Stimulated activated CD4-positive, alpha-beta T cell treated with anti-CD3 and anti-CD28 coated beads, Interleukin-15, amount 100 ng/mL, for 48 hours (primary cell): ENCODE measurements at regions not wholly inside any gene's neighbourhood (a gene's known extent, or its start where the extent isn't known, plus 50 kb on each side); places are given as distances from the start of the nearest gene placed in this dataset.
"Not testable (repeated sequence)": the region's sequence is repeated elsewhere in the genome, so short reads cannot be mapped to it uniquely, and the experiment has no call there.

Experiments used
- DNase-seq, 2 donors: peaks; one replicate each; pipeline ENCODE4 v3.0.0-alpha.2; 2020; ENCODE audit warnings: low read depth in 2 of 2

DNA sequence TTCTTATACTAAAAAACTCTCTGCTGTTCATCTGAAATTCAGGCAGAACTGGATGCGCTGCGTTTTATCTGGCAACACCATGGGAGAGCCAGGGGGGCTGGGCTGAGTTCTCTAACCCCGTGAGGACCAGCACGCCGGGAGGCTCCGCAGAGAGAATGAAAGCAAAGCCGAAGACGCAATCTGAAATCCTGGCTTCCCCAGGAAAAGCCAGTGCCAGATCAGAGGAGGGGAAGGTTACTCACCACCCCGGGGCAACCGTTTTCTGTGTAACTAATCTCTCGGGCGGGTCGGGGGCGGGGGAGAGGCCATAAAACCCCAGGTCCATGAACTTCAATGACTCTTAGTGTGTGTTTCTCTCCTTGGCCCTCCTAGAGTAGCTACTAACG, 99.4 kb downstream of the SHANK2 start:
- no peak for DNase-seq

GRCh38 chr11:71152312-71153004, 99.9 kb downstream of the SHANK2 start:
- not testable (repeated sequence) for DNase-seq

GRCh38 chr11:71151561-71151960, 100.8 kb downstream of the SHANK2 start:
- no peak for DNase-seq

DNA sequence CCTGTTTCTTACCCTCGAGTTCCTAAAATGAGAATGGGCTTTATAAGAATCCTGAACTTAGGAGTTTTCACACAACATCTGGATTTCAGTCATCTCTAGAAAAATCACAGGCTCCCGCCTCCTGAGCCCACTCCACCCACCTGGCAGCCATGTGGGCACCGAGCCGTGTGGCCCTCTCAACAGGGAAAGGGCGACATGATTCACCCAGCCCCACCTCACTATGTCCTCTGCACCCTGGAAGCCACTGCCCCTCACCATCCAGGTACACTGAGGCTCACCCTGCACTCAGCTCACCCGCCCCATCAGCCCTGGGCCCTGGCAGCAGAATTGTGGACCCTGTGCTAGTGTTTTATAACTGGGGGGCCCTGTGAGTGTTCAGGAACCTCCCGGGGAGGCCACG, 101.5 kb downstream of the SHANK2 start:
- no peak for DNase-seq

GRCh38 chr11:71148716-71149115, 103.7 kb downstream of the SHANK2 start:
- DNase-seq: no peak

GRCh38 chr11:71147331-71147730, 105.0 kb downstream of the SHANK2 start:
- DNase-seq: no peak

DNA sequence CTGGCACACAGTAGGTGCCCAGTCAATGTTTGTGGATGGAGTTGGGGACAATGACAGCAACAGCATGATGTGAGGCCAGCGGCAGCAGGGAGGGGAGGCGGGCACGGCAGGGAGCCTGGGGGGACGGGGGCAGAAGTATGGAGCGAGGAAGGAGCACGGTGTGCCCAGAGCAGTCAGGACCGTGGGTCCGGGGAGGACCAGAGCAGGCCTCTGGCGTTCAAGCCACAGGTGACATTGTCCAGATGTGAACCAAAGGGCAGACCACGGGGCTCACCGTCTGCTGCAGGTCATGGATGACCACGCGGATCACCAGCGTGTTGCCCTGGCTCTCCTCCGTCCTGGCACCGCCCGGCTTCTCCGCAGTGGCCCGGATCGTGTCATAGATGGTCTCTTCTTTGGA, 105.5 kb downstream of the SHANK2 start:
- DNase-seq: no peak

DNA sequence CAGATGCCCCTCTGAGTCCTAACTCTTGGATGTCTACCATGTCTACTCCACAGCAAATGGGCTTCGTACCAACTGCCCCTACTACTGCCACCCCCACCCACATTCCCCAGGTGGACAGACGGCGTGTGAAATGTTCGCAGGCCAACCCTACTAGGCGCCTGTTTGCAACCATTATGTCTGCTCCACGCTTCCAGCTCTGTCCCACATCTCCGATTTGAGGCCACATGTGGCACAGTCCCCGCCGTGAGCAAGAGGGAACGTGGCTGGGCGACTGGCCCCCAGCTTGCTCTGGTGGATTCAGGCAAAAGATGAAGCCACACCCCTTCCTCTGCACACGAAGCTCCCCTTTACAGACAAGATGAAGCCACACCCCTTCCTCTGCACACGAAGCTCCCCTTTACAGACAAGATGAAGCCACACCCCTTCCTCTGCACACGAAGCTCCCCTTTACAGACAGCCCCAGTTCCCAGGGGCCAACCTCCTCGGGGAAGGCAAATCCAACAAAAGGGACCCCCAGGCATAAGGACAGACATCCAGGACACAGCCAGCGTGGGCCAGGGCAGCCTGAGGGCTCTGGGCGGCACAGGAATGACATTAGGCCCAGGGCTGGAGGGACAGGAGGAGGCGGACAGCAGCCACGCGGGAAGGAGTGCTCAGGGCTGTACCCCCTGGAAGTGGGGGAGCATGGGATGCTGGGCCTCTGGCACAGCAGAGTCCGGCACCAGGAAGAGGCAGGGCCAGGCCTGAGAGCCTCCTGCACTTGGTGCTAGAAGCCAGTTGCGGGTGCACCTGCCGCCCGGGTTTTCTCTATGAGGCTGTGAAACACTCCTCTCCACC, 106.2 kb downstream of the SHANK2 start:
- DNase-seq: no peak

GRCh38 chr11:71145368-71145767, 107.0 kb downstream of the SHANK2 start:
- DNase-seq: no peak

- no peak for DNase-seq
These were observed 107.6 kb downstream of the SHANK2 start for GRCh38 chr11:71144736-71145135.

DNA sequence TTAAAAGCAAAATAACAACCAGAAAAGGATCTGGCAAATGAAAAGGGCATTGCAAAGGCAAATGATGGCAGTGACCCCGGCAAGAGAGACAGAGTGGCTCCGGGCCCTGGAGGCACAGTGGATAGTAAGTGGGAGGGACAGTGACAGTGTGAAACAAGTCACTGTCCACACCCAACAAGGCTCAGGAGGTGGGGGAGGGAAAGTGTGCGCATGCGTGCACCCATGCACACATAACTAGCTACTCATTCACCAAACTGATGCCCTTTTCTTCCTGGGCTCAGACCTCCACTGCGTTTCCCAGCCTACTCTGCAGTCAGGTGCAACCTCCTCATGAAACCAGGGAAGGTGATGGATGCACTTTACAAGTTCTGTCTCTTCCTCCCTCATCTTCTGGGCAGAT, 108.4 kb downstream of the SHANK2 start:
- DNase-seq: no peak

DNA sequence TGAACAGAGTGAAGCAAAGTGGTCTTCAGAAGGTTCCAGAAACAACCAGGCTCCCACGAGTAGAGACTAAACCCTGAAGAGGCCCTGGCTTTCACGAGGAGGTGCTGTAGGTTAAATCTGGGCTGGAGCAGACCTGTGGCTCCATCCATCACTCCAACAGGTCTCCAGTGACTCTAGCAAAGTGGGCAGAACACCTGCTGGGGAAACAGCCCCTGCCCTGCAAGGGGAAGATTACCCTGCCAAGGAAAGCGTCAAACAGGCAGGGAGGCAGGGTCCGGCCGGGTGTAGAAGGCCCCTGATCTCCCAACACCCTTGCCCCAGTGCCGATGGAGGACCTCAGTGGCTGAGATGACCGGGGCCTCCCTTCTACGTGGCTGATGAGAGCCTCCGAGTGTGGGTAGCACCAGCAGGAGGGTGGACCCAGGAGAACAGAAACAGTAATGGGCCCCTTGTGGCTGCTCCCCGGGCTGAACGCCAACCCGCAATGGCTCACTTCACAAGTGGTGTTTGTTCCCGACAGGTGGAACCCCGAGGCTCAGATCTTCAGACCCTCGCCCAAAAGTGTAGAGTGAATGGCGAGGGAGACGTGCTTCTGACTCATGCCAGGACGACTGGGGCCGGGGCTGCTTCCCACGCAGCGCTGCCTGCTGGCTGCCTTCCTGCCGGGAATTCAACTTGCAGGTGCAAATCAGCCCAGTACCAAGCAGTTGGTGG, 112.0 kb downstream of the SHANK2 start:
- no peak for DNase-seq

GRCh38 chr11:71139516-71140205, 112.7 kb downstream of the SHANK2 start:
- DNase-seq: no peak

GRCh38 chr11:71138737-71139425, 113.5 kb downstream of the SHANK2 start:
- no peak for DNase-seq

- DNase-seq: no peak
These were observed 115.0 kb downstream of the SHANK2 start for GRCh38 chr11:71137376-71137775.

DNA sequence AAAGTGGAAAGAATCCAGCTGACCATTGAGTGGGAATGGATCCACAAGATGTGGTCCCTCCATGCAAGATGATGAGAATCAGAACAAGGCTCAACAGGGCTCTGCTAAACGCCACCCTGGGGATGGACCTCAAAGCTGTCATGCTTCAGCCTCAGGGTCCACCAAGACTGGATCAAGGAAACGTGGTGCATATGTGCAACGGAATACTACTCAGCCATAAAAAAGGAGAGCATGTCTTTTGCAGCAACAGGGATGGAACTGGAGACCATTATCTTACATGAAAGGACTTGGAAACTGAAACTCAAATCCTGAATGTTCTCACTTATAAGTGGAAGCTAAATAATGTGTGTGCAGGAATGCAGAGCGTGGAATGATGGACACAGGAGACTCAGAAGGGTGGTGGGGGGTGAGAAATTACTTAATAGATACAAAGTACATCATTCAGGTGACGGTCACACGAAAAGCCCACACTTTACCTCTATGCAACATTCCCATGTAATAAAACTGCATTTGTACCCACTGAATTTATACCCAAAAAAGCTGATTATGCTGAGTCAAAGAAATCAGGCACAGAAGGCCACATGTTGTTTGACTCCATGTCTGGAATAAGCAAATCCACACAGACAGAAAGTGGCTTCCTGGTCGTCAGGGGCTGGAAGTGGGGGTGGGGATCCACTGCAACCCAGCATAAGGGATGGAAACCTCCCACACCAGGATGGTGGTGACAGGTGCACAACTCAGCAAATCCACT, 116.1 kb downstream of the SHANK2 start:
- DNase-seq: no peak

DNA sequence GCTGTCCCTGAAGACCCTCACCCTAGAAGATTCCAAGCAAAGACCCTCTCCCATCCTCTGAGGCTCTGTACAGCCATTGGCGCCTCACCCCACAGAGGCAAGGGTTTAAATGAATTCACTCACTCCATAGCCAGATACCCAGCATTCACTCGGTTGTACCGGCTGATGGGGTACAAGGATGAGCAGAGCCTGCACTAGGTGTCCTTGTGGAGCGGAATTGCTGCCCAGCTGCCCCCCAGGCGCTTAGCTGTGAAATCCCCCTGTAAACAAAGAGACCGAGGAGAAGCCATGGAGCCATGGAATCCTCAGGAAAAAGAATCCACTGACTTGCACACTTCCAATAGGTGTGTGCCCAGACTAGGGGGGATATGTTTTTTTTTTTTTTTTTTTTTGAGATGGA, 117.3 kb downstream of the SHANK2 start:
- DNase-seq: no peak

GRCh38 chr11:71133946-71134345, 118.4 kb downstream of the SHANK2 start:
- no peak for DNase-seq

- no peak for DNase-seq
These were observed 120.5 kb downstream of the SHANK2 start for GRCh38 chr11:71131861-71132260.

GRCh38 chr11:71130106-71130505, 122.3 kb downstream of the SHANK2 start:
- DNase-seq: no peak

DNA sequence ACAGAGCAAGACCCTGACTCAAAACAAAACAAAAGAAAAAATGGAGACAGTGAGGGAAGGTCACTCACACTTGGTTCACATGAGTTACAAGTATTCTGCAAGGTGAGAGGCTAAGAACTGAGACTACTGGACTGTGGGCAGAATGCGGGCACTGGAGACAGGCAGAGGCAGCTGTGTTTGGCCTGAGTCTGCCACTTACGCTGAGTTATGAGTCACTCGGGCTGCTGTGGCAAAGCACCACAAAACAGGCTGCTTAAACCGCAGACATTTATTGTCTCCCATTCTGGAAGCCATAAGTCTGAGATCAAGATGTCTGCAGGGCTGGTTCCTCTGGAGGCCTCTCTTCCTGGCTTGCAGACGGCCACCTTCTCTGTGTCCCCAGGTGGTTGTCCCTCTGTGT, 122.8 kb downstream of the SHANK2 start:
- DNase-seq: no peak
